Brain microvascular endothelial cell (primary cell): ENCODE measurements at regions not wholly inside any gene's neighbourhood (a gene's known extent, or its start where the extent isn't known, plus 50 kb on each side); places are given as distances from the start of the nearest gene placed in this dataset.

ENCODE experiments used
- DNase-seq: peaks from one replicate; pipeline ENCODE4 v3.0.0-alpha.2; 2020
- H3K27ac ChIP-seq: fragments of 250-450 bp; sonication (Bioruptor Pico); 2 replicates; pipeline ENCODE4 v1.5.1; 2020; ENCODE audit warnings: mild to moderate bottlenecking, moderate library complexity
- H3K27me3 ChIP-seq: fragments of 250-450 bp; sonication (Bioruptor Pico); replicated peaks from 2 replicates; pipeline ENCODE4 v1.5.1; 2020; ENCODE audit warnings: mild to moderate bottlenecking
- H3K36me3 ChIP-seq: fragments of 250-450 bp; sonication (Bioruptor Pico); replicated peaks from 2 replicates; pipeline ENCODE4 v1.5.1; 2020; ENCODE audit warnings: mild to moderate bottlenecking
- H3K4me3 ChIP-seq: 2 replicates; pipeline ENCODE4 v1.5.1; 2011; ENCODE audit warnings: low read depth, mild to moderate bottlenecking, control low read depth, low read length, moderate library complexity
- CTCF ChIP-seq: IDR thresholded peaks from 2 replicates; pipeline ENCODE4 v1.5.1; 2011; ENCODE audit warnings: low read depth, mild to moderate bottlenecking, moderate library complexity, low read length, control low read depth, inconsistent platforms; ENCODE audit errors: missing control alignments
- in situ Hi-C: cut with HindIII; loops from 2 replicates; pipeline ENCODE4 v1.10.0; 2017; ENCODE audit warnings: low sequenced_read_pairs, low pct_ligation_motif_present

- no peak for TF ChIP-seq CTCF
Observed at GRCh38 chr9:20291201-20291600, 331.1 kb downstream of the MLLT3 start.

GRCh38 chr9:20290257-20290656 is 332.0 kb downstream of the MLLT3 start:
- Histone ChIP-seq H3K4me3 (no peak overlapping the region), H3K27me3 (no peaks in the 10 kb centered on the region), H3K36me3 (no peaks in the 10 kb centered on the region), H3K27ac (no peak overlapping the region)
- in situ Hi-C loops = no loop called here
- no peak for DNase-seq
- TF ChIP-seq CTCF = no peak

More at GRCh38 chr9:20291201-20291600, 331.1 kb downstream of the MLLT3 start:
- Histone ChIP-seq H3K27ac (no peak overlapping the region), H3K36me3 (no peaks in the 10 kb centered on the region), H3K27me3 (no peaks in the 10 kb centered on the region), H3K4me3 (no peak overlapping the region)
- in situ Hi-C loops = no loop called here
- DNase-seq = no peak

- no peaks in the 10 kb centered on the region for H3K36me3 ChIP-seq
- no peak for TF ChIP-seq CTCF
- in situ Hi-C loops = no loop called here
- H3K4me3 ChIP-seq = no peak overlapping the region
- DNase-seq = no peak
- H3K27ac ChIP-seq = no peak overlapping the region
- no peaks in the 10 kb centered on the region for H3K27me3 ChIP-seq
Observed at GRCh38 chr9:20289423-20290010, 332.8 kb downstream of the MLLT3 start.

GRCh38 chr9:20286969-20287368 is 335.3 kb downstream of the MLLT3 start:
- no peak overlapping the region for H3K4me3 ChIP-seq
- no peak for TF ChIP-seq CTCF
- no peak overlapping the region for H3K27ac ChIP-seq
- no peaks in the 10 kb centered on the region for H3K27me3 ChIP-seq
- DNase-seq = no peak
- H3K36me3 ChIP-seq = no peaks in the 10 kb centered on the region
- in situ Hi-C loops = no loop called here

- Histone ChIP-seq H3K4me3 (no peak overlapping the region), H3K27me3 (no peaks in the 10 kb centered on the region), H3K36me3 (no peaks in the 10 kb centered on the region), H3K27ac (no peak overlapping the region)
- no peak for DNase-seq
- in situ Hi-C loops = no loop called here
- no peak for TF ChIP-seq CTCF
Observed at GRCh38 chr9:20286154-20286700, 336.1 kb downstream of the MLLT3 start.
